ENCODE measurements at regions not wholly inside any gene's neighbourhood (a gene's known extent, or its start where the extent isn't known, plus 50 kb on each side); places are given as distances from the start of the nearest gene placed in this dataset.
"Not testable (repeated sequence)": the region's sequence is repeated elsewhere in the genome, so short reads cannot be mapped to it uniquely, and the experiment has no call there.

GRCh38 chr5:92017776-92018175, 634.7 kb upstream of the ARRDC3 start:
- TF ChIP-seq, protein P1, sequence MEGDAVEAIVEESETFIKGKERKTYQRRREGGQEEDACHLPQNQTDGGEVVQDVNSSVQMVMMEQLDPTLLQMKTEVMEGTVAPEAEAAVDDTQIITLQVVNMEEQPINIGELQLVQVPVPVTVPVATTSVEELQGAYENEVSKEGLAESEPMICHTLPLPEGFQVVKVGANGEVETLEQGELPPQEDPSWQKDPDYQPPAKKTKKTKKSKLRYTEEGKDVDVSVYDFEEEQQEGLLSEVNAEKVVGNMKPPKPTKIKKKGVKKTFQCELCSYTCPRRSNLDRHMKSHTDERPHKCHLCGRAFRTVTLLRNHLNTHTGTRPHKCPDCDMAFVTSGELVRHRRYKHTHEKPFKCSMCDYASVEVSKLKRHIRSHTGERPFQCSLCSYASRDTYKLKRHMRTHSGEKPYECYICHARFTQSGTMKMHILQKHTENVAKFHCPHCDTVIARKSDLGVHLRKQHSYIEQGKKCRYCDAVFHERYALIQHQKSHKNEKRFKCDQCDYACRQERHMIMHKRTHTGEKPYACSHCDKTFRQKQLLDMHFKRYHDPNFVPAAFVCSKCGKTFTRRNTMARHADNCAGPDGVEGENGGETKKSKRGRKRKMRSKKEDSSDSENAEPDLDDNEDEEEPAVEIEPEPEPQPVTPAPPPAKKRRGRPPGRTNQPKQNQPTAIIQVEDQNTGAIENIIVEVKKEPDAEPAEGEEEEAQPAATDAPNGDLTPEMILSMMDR (IDR thresholded peaks at IDR 0.05) = no peak
- TF ChIP-seq EP300 (IDR thresholded peaks at IDR 0.05) (no peak), POLR2A (IDR thresholded peaks at IDR 0.05) (no peak)
- Histone ChIP-seq H3K27me3 (no peaks in the 10 kb centered on the region), H3K9me3 (no peaks in the 10 kb centered on the region), H3K4me3 (no peak overlapping the region), H3K36me3 (no peaks in the 10 kb centered on the region), H3K4me1 (ENCODE audit: insufficient read depth) (no peaks in the 10 kb centered on the region), H3K27ac (no peak overlapping the region)
- intact Hi-C loops (cut with DNase I) = no loop called here
- no peak for DNase-seq

- H3K27ac ChIP-seq; intact Hi-C loops (cut with DNase I); H3K27me3 ChIP-seq; H3K4me1 ChIP-seq (ENCODE audit: insufficient read depth); H3K9me3 ChIP-seq; DNase-seq; H3K36me3 ChIP-seq; H3K4me3 ChIP-seq: not testable (repeated sequence)
- WGBS, 3 donors = 79 to 88% (median 85%) methylated on average over 1 of the region's 1 CpG
Observed at GRCh38 chr5:92011845-92012244, 628.7 kb upstream of the ARRDC3 start.

DNA sequence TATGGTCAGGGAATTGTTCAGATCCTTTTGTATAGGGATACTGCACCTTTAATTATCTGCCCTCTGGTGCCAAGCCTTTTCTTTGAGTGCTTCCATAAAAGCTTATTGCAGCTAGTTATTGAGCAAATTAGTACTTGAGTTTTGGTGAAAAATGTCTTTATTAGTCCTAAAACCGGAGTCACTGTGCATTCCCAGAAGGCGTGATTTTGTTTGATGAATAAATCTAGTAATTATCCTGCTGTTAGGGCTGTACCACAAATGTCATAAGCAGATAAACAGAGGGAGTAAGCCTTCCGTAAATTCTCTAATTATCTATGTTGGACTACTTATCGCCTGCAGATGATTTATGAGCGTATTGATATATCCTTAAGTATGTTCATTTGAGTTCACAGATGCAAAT, 620.7 kb upstream of the ARRDC3 start:
- Histone ChIP-seq H3K27me3 (no peaks in the 10 kb centered on the region), H3K36me3 (no peaks in the 10 kb centered on the region), H3K27ac (no peak overlapping the region), H3K4me3 (no peak overlapping the region), H3K4me1 (ENCODE audit: insufficient read depth) (no peaks in the 10 kb centered on the region), H3K9me3 (no peaks in the 10 kb centered on the region)
- no peak for DNase-seq
- WGBS, 3 donors = 29 to 45% (median 31%) methylated on average over 5 of the region's 5 CpGs
- intact Hi-C loops (cut with DNase I) = no loop called here
- TF ChIP-seq EP300 (IDR thresholded peaks at IDR 0.05) (no peak), POLR2A (IDR thresholded peaks at IDR 0.05) (no peak)
- TF ChIP-seq, protein P1 (IDR thresholded peaks at IDR 0.05) = no peak

DNA sequence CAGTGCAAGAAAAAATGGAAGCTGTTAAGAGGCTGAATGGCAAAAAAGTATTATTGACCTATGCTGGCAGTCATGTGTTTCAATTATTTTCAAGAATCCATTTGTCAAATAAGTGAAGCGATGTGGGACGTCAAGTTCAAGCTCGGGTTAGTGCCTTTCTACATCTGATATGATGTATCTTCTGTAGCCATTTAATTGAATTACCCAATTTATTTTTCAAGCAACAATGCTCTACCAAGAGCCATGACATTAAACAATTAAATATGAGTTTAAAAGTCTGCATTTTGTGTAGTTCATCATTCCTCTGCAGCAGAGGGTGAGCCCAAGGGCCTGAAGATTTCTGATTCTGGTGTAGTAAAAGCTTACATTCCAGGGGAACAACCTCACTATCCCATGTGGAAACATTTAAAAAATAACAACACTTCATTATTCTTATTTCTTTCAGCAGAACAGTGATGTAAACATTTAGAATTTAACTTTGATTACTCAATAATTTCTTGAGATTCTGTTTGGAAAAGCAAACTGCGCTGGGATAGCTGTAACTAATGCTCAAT, 619.7 kb upstream of the ARRDC3 start:
- intact Hi-C loops (cut with DNase I) = no loop called here
- no peaks in the 10 kb centered on the region for H3K4me1 ChIP-seq (ENCODE audit: insufficient read depth)

GRCh38 chr5:91998774-91999173, 615.7 kb upstream of the ARRDC3 start:
- WGBS, 3 donors = 71 to 78% (median 73%) methylated on average over 3 of the region's 3 CpGs
- intact Hi-C loops (cut with DNase I) = loop anchor here in 1 of 4 donors (10.0 kb wide), 1 partner anchor 664 kb away; no protein-coding TSS in a partner anchor
- TF ChIP-seq EP300 (IDR thresholded peaks at IDR 0.05) = no peak
- TF ChIP-seq, protein P1 (IDR thresholded peaks at IDR 0.05) = no peak
- TF ChIP-seq POLR2A (IDR thresholded peaks at IDR 0.05) = no peak

More for the DNA sequence above, 619.7 kb upstream of the ARRDC3 start:
- 90 to 91% (median 90%) methylated on average over 4 of the region's 4 CpGs for WGBS, 3 donors
- no peak for TF ChIP-seq EP300 (IDR thresholded peaks at IDR 0.05)
- no peak for TF ChIP-seq POLR2A (IDR thresholded peaks at IDR 0.05)
- TF ChIP-seq, protein P1 (IDR thresholded peaks at IDR 0.05) = no peak
- Histone ChIP-seq H3K4me3 (no peak overlapping the region), H3K9me3 (no peaks in the 10 kb centered on the region), H3K27me3 (no peaks in the 10 kb centered on the region), H3K36me3 (no peaks in the 10 kb centered on the region), H3K27ac (no peak overlapping the region)
- DNase-seq = no peak

More at GRCh38 chr5:91998774-91999173, 615.7 kb upstream of the ARRDC3 start:
- DNase-seq = no peak
- H3K27me3 ChIP-seq = no peaks in the 10 kb centered on the region
- no peaks in the 10 kb centered on the region for H3K36me3 ChIP-seq
- H3K27ac ChIP-seq = no peak overlapping the region
- H3K4me1 ChIP-seq (ENCODE audit: insufficient read depth) = no peaks in the 10 kb centered on the region
- no peak overlapping the region for H3K4me3 ChIP-seq
- H3K9me3 ChIP-seq = no peaks in the 10 kb centered on the region
